GM18951 (cell line): ENCODE measurements at regions not wholly inside any gene's neighbourhood (a gene's known extent, or its start where the extent isn't known, plus 50 kb on each side); places are given as distances from the start of the nearest gene placed in this dataset.
"Not testable (repeated sequence)": the region's sequence is repeated elsewhere in the genome, so short reads cannot be mapped to it uniquely, and the experiment has no call there.

Experiments used
- POLR2A ChIP-seq: IDR thresholded peaks from 4 replicates; pipeline ENCODE4 v1.6.1; 2011; ENCODE audit warnings: mild to moderate bottlenecking; ENCODE audit not compliant: insufficient read length, insufficient read depth; ENCODE audit errors: extremely low read depth
- in situ Hi-C: fragments of 300-500 bp; cut with MboI; formaldehyde crosslinking; loops from one replicate; pipeline ENCODE4 v1.12.0; 2022; ENCODE audit warnings: low sequenced_read_pairs, mixed read lengths, inconsistent platforms; ENCODE audit not compliant: unreplicated experiment

DNA sequence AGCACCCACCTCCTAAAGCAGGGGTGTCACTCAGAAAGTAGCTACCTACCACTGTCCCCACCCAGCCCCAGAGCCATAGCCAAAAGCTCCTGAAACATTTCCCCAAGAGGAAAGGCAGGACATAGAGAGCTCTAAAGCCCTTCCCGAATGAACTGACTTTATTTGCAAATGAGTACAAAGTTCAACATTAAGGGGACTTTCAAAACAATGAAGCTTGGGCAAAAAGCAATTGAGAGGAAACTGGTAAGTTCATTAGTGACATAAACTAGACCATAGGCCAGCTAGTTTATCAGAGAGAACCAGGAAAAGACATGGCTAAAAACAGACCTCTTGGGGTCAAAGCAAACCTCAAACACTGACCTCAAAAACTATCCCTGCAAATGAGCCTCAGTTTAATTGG lies 72.7 kb downstream of the IGLL5 start:
- in situ Hi-C loops = no loop called here
- no peak for TF ChIP-seq POLR2A

- in situ Hi-C loops = no loop called here
- no peak for TF ChIP-seq POLR2A
Measured at GRCh38 chr22:22961574-22961973, 74.0 kb downstream of the IGLL5 start.

GRCh38 chr22:22968366-22968765 lies 80.8 kb downstream of the IGLL5 start:
- TF ChIP-seq POLR2A = no peak
- in situ Hi-C loops = loop anchor here (5.0 kb wide), 1 partner anchor 159 kb away; no protein-coding TSS in a partner anchor

GRCh38 chr22:22972605-22973004 lies 85.0 kb downstream of the IGLL5 start:
- in situ Hi-C loops = not testable (repeated sequence)

- TF ChIP-seq POLR2A = no peak
- in situ Hi-C loops = no loop called here
Measured at GRCh38 chr22:22973336-22973735, 85.7 kb downstream of the IGLL5 start.

DNA sequence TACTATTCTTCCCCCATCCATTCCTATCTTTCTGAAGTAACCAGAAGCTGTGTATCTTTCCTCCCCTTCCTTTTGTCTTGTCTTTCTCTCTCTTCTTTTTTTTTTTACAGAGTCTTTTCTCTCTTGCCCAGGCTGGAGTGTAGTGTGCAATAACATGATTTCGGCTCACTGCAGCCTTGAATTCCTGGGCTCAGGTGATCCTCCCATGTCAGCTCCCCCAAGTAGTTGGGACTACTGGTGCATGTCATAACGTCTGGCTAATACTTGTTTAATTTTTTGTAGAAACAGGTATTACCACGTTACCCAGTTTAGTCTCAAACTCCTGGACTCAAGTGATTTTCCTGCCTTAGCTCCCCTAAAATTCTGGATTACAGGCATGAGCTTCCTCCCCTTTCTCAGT lies 86.5 kb downstream of the IGLL5 start:
- in situ Hi-C loops = no loop called here
- TF ChIP-seq POLR2A = no peak

DNA sequence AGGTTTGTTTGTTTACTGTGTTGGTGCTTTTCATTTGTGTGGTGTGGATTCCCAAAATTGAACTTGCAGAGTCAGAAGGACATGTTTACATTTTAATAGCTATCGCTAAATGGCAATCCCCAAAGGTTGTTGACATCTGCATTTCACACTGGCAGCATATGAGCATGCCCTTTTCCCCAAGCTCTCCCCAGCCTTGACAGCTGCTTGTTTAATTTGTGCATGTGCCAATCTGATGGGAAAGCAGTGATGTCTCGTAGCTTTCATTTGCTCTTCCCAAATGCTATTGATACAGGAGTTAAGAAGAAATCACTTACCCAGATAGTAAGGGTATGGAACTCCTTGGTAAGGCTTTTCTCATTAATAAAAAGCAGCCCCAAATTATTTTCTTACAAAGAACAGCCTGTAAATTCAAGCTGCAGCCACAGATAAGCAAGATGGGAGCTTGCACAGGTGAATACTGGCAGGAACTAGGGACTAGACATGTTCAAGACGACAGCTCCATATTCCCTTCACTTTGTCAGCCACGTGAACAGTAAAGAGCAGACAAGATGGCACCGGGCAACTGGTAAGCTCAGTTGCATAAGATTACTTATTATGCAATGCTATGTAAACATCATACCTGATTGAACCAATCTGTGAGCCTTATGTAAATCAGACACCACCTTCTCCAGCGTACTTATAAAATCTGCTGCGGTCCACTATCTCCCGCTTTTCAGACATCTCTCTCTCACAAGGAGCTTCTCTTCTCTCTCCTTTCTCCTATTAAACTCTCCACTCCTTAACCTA lies 87.4 kb downstream of the IGLL5 start:
- in situ Hi-C loops = no loop called here
- TF ChIP-seq POLR2A = no peak

GRCh38 chr22:22976033-22976922 lies 88.7 kb downstream of the IGLL5 start:
- in situ Hi-C loops = no loop called here
- TF ChIP-seq POLR2A = no peak

GRCh38 chr22:22977479-22978200 lies 90.0 kb downstream of the IGLL5 start:
- in situ Hi-C loops = no loop called here
- no peak for TF ChIP-seq POLR2A

DNA sequence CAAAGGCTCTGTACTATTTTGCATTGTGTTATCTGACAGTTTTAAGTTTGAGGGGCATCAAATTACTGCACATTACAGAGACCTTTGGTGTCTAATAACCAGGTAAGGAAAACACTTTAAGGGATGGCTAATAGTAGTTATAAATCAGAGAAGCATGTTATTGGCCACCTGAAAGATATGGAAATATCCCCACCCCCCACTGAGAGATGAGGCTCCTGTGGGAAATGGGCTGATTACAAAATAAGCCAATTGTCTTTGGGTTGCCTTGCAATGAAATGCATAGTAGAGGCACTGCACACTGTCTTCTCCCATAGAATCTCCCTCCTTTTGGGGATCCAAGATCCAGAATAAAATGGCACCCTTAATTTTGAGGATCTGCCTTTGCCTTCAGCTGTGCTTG lies 91.0 kb downstream of the IGLL5 start:
- in situ Hi-C loops = no loop called here
- no peak for TF ChIP-seq POLR2A

DNA sequence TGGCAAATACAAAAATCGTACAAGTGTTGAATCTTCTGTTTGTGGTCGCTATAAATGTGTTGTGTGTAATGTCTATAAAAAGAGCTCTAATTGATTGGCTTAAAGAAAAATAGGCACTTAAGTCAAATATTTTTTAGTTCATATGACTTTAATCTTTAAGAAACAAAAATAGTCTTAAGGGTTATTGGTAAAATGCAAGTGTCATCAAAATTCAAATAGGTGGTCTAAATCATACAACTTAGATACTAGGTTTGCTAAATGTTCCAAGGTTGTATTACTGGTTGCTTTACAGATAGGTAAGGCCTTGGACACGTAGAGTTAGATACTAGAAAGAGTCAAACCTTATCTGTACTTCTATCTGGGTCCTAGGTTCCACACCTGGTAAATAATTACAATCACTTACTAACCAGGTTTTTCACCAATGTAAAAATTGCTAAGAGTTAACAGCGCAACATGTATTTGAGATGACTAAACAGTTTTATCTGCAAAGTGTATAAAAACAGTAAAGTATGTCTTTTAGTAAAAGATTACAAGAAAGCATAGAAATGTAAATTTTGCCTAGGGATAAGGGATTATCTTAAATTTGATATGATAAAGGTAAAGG lies 91.1 kb upstream of the GNAZ start:
- in situ Hi-C loops = no loop called here
- no peak for TF ChIP-seq POLR2A

DNA sequence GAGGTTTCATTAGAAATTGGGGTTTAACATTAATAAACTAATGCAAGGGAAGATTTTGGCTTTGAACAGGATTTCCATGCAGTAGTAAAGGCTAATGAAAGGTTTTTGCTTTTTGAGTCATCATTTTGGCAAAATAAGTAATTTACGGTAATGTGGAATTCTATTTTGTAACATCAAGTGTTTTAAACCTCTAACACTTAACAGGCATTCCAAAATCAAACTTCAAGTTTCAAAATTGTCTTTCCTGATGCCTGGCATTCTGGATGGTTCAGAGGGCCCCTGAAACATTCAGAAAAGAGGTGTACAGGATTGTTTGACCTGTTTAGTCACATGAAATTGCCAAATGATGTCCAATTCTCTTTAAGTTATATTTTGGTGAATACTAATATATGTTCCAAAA lies 90.4 kb upstream of the GNAZ start:
- in situ Hi-C loops = no loop called here
- TF ChIP-seq POLR2A = no peak

GRCh38 chr22:22981670-22982571 lies 88.4 kb upstream of the GNAZ start:
- no peak for TF ChIP-seq POLR2A
- in situ Hi-C loops = no loop called here
